ENCODE measurements at regions not wholly inside any gene's neighbourhood (a gene's known extent, or its start where the extent isn't known, plus 50 kb on each side); places are given as distances from the start of the nearest gene placed in this dataset.

- no peak overlapping the region for H3K4me3 ChIP-seq (ENCODE audit: low read length)
- no peak for TF ChIP-seq CTCF (conservative IDR thresholded peaks at IDR 0.05; ENCODE audit: low read length)
- peak; percentile 27 for DNase-seq (ENCODE audit: low read depth)
These were observed 132.1 kb upstream of the PRMT6 start for GRCh38 chr1:106924360-106924759.

- no peak for TF ChIP-seq CTCF (conservative IDR thresholded peaks at IDR 0.05; ENCODE audit: low read length)
- DNase-seq (ENCODE audit: low read depth) = no peak
- H3K4me3 ChIP-seq (ENCODE audit: low read length) = no peak overlapping the region
These were observed 130.7 kb upstream of the PRMT6 start for GRCh38 chr1:106925750-106926149.

- no peak overlapping the region for H3K4me3 ChIP-seq (ENCODE audit: low read length)
- TF ChIP-seq CTCF (conservative IDR thresholded peaks at IDR 0.05; ENCODE audit: low read length) = no peak
- DNase-seq (ENCODE audit: low read depth) = peak; percentile 3
These were observed 129.5 kb upstream of the PRMT6 start for GRCh38 chr1:106926803-106927582.

GRCh38 chr1:106937104-106937503 lies 119.4 kb upstream of the PRMT6 start:
- DNase-seq (ENCODE audit: low read depth) = peak; percentile 73
- no peak for TF ChIP-seq CTCF (conservative IDR thresholded peaks at IDR 0.05; ENCODE audit: low read length)
- no peak overlapping the region for H3K4me3 ChIP-seq (ENCODE audit: low read length)

GRCh38 chr1:106944721-106945120 lies 111.8 kb upstream of the PRMT6 start:
- no peak for TF ChIP-seq CTCF (conservative IDR thresholded peaks at IDR 0.05; ENCODE audit: low read length)
- no peak for DNase-seq (ENCODE audit: low read depth)

GRCh38 chr1:106952776-106953175 lies 103.7 kb upstream of the PRMT6 start:
- no peak overlapping the region for H3K4me3 ChIP-seq (ENCODE audit: low read length)
- no peak for TF ChIP-seq CTCF (conservative IDR thresholded peaks at IDR 0.05; ENCODE audit: low read length)
- DNase-seq (ENCODE audit: low read depth) = no peak

More at GRCh38 chr1:106944721-106945120, 111.8 kb upstream of the PRMT6 start:
- H3K4me3 ChIP-seq (ENCODE audit: low read length) = no peak overlapping the region

GRCh38 chr1:106954661-106955229 lies 101.7 kb upstream of the PRMT6 start:
- TF ChIP-seq CTCF (conservative IDR thresholded peaks at IDR 0.05; ENCODE audit: low read length) = no peak
- DNase-seq (ENCODE audit: low read depth) = peak; percentile 29
- H3K4me3 ChIP-seq (ENCODE audit: low read length) = no peak overlapping the region
